HL-60 (cell line): ENCODE measurements at regions not wholly inside any gene's neighbourhood (a gene's known extent, or its start where the extent isn't known, plus 50 kb on each side); places are given as distances from the start of the nearest gene placed in this dataset.

ENCODE experiments used
- DNase-seq, 2 experiments: peaks; one replicate each; pipeline ENCODE4 v3.0.0-alpha.2; 2010 to 2020; ENCODE audit warnings: low read depth in 1 of 2, low spot score in 1 of 2
- H3K27ac ChIP-seq: fragments of 250-450 bp; sonication (Bioruptor Pico); replicated peaks from 2 replicates; pipeline ENCODE4 v1.5.1; 2020; ENCODE audit warnings: mild to moderate bottlenecking, moderate library complexity
- H3K27me3 ChIP-seq: fragments of 250-450 bp; sonication (Bioruptor Pico); 2 replicates; pipeline ENCODE4 v1.5.1; 2021; ENCODE audit warnings: mild to moderate bottlenecking, moderate library complexity; ENCODE audit not compliant: insufficient read depth, poor library complexity, severe bottlenecking
- H3K4me3 ChIP-seq: replicated peaks from 2 replicates; pipeline ENCODE4 v1.5.1; 2011; ENCODE audit warnings: mild to moderate bottlenecking, control low read depth, low read length; ENCODE audit not compliant: insufficient read depth
- CTCF ChIP-seq: IDR thresholded peaks from one replicate; pipeline ENCODE4 v1.5.1; 2011; ENCODE audit warnings: low read length, control low read depth, inconsistent platforms; ENCODE audit not compliant: insufficient read depth
- GABPA ChIP-seq: IDR thresholded peaks from 2 replicates; pipeline ENCODE4 v1.6.1; 2012; ENCODE audit warnings: low read depth
- POLR2AphosphoS5 ChIP-seq: IDR thresholded peaks from 2 replicates; pipeline ENCODE4 v1.6.1; 2012; ENCODE audit warnings: low read depth
- SPI1 ChIP-seq: IDR thresholded peaks from 2 replicates; pipeline ENCODE4 v1.6.1; 2012; ENCODE audit warnings: low read depth, mild to moderate bottlenecking, borderline replicate concordance
- TF ChIP-seq, protein P1 (sequence below): IDR thresholded peaks from 2 replicates; pipeline ENCODE4 v1.6.1; 2012; ENCODE audit warnings: low read depth; ENCODE audit not compliant: insufficient replicate concordance

DNA sequence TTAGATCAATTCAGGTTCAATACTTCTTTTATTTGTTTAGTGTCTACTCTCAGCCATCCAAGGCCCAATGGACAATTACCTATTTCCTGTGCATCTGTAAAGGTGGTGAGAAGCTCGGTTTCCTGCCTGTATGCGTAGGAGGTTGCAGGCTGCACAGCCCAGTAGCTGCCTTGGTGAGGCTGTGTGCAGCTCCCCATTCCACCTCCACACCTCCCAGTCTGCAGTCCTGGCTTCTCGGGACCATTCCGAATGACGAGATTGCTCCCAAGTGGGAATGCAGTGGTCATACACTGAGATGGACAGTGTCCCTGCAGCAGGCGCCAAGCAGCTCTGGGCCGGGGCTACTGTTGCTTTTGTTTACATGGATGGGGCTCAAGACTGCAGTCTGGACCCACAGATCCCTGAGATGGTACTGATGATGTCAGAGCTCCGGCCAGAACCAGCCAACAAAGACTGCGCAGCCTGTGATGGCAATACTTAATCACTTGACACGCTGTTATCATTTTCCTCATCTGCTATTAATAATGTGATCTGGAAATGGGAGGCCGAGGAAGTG lies 206.1 kb upstream of the IRX1 start:
- H3K27ac ChIP-seq = no peak overlapping the region
- H3K4me3 ChIP-seq = no peak overlapping the region
- H3K27me3 ChIP-seq = no peaks in the 10 kb centered on the region
- no peak for TF ChIP-seq CTCF
- TF ChIP-seq GABPA = no peak
- TF ChIP-seq POLR2AphosphoS5 = no peak
- DNase-seq = no peak

GRCh38 chr5:3386637-3387036 lies 209.0 kb upstream of the IRX1 start:
- Histone ChIP-seq H3K4me3 (no peak overlapping the region), H3K27me3 (no peaks in the 10 kb centered on the region), H3K27ac (no peak overlapping the region)
- TF ChIP-seq CTCF = no peak
- TF ChIP-seq GABPA = no peak
- TF ChIP-seq, protein P1, sequence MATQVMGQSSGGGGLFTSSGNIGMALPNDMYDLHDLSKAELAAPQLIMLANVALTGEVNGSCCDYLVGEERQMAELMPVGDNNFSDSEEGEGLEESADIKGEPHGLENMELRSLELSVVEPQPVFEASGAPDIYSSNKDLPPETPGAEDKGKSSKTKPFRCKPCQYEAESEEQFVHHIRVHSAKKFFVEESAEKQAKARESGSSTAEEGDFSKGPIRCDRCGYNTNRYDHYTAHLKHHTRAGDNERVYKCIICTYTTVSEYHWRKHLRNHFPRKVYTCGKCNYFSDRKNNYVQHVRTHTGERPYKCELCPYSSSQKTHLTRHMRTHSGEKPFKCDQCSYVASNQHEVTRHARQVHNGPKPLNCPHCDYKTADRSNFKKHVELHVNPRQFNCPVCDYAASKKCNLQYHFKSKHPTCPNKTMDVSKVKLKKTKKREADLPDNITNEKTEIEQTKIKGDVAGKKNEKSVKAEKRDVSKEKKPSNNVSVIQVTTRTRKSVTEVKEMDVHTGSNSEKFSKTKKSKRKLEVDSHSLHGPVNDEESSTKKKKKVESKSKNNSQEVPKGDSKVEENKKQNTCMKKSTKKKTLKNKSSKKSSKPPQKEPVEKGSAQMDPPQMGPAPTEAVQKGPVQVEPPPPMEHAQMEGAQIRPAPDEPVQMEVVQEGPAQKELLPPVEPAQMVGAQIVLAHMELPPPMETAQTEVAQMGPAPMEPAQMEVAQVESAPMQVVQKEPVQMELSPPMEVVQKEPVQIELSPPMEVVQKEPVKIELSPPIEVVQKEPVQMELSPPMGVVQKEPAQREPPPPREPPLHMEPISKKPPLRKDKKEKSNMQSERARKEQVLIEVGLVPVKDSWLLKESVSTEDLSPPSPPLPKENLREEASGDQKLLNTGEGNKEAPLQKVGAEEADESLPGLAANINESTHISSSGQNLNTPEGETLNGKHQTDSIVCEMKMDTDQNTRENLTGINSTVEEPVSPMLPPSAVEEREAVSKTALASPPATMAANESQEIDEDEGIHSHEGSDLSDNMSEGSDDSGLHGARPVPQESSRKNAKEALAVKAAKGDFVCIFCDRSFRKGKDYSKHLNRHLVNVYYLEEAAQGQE = no peak
- no peak for TF ChIP-seq SPI1
- TF ChIP-seq POLR2AphosphoS5 = no peak
- DNase-seq = no peak

GRCh38 chr5:3385991-3386519 lies 209.6 kb upstream of the IRX1 start:
- Histone ChIP-seq H3K4me3 (no peak overlapping the region), H3K27me3 (no peaks in the 10 kb centered on the region), H3K27ac (no peak overlapping the region)
- no peak for DNase-seq
- no peak for TF ChIP-seq SPI1
- no peak for TF ChIP-seq GABPA
- TF ChIP-seq, protein P1 = no peak
- TF ChIP-seq POLR2AphosphoS5 = no peak
- no peak for TF ChIP-seq CTCF

GRCh38 chr5:3384531-3384930 lies 211.1 kb upstream of the IRX1 start:
- TF ChIP-seq GABPA (no peak), SPI1 (no peak), POLR2AphosphoS5 (no peak), CTCF (no peak)
- TF ChIP-seq, protein P1 = no peak
- no peaks in the 10 kb centered on the region for H3K27me3 ChIP-seq
- H3K4me3 ChIP-seq = no peak overlapping the region
- H3K27ac ChIP-seq = no peak overlapping the region
- DNase-seq = no peak
